ENCODE measurements at regions not wholly inside any gene's neighbourhood (a gene's known extent, or its start where the extent isn't known, plus 50 kb on each side); places are given as distances from the start of the nearest gene placed in this dataset.
"Not testable (repeated sequence)": the region's sequence is repeated elsewhere in the genome, so short reads cannot be mapped to it uniquely, and the experiment has no call there.

DNA sequence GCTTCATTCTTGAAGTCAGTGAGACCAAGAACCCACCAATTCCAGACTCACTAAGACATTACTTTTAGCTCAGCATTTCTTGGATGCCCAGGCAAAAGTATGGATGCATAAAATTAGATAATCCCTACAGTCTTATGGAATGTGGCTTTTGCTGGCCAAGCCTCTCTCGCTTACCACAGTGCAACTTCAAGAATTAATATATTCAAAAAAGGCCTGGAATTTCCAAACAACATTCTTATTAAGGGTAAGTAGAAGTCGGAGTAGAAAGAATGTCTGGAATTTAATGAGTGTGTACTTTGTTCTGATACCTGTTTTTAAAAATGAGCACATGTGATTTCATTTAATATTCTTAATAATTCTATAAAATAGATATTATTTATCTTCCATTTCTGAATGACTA lies 302.4 kb upstream of the TMTC4 start (continued):
- TF ChIP-seq, protein P1, sequence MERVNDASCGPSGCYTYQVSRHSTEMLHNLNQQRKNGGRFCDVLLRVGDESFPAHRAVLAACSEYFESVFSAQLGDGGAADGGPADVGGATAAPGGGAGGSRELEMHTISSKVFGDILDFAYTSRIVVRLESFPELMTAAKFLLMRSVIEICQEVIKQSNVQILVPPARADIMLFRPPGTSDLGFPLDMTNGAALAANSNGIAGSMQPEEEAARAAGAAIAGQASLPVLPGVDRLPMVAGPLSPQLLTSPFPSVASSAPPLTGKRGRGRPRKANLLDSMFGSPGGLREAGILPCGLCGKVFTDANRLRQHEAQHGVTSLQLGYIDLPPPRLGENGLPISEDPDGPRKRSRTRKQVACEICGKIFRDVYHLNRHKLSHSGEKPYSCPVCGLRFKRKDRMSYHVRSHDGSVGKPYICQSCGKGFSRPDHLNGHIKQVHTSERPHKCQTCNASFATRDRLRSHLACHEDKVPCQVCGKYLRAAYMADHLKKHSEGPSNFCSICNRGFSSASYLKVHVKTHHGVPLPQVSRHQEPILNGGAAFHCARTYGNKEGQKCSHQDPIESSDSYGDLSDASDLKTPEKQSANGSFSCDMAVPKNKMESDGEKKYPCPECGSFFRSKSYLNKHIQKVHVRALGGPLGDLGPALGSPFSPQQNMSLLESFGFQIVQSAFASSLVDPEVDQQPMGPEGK (tag by site-specific recombination; IDR thresholded peaks at IDR 0.05): no peak
- TF ChIP-seq ZNF24 (tag by site-specific recombination; IDR thresholded peaks at IDR 0.05) (no peak), ZNF624 (tag by site-specific recombination; IDR thresholded peaks at IDR 0.05) (no peak), ZNF23 (tag by site-specific recombination; IDR thresholded peaks at IDR 0.05; ENCODE audit: borderline replicate concordance) (no peak), BCL11A (tag by site-specific recombination; IDR thresholded peaks at IDR 0.05; ENCODE audit: low read depth) (no peak), ZNF843 (tag by site-specific recombination; IDR thresholded peaks at IDR 0.05) (no peak)

DNA sequence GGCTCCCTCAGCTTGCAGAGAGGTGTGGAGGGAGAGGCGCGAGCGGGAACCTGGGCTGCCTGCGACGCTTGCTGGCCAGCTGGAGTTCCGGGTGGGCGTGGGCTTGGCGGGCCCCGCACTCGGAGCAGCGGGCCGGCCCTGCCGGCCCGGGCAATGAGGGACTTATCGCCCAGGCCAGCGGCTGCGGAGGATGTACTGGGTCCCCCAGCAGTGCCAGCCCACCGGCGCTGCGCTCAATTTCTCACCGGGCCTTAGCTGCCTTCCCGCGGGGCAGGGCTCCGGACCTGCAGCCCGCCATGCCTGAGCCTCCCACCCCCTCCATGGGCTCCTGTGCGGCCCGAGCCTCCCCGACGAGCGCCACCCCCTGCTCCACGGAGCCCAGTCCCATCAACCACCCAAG lies 301.1 kb upstream of the TMTC4 start:
- POLR2A ChIA-PET; H3K36me3 ChIP-seq (ENCODE audit: control insufficient read depth in 2 of 2, insufficient read depth in 1 of 2, low read length in 2 of 2); H3K27ac ChIP-seq (ENCODE audit: extremely low read depth, low read depth, low read length); H3K9me3 ChIP-seq (ENCODE audit: control insufficient read depth, insufficient read depth, low read depth, low read length); H3K4me3 ChIP-seq (ENCODE audit: low read depth, low read length); CTCF ChIA-PET; H3K4me1 ChIP-seq (ENCODE audit: control insufficient read depth, insufficient read depth, low read length): not testable (repeated sequence)

DNA sequence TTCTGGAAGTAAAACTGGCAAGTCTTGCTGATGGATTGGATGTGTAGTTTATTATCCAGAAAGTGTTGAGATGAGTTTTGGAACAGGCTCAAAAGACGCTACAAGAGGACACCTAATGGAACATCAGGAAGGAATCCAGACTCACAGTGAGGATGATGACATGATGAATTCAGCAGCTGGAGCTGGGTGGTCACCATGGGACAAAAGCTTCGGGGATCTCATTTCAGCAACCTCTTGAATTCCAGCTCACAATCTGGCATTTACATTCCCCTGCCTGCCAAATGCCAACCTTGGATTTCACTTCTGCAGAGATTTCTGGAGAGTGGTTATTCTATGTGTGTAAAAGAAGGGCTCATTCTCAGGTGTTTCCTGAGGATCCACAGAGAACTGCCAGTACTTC lies 288.0 kb upstream of the TMTC4 start:
- Histone ChIP-seq H3K4me1 (ENCODE audit: control insufficient read depth, insufficient read depth, low read length) (no peaks in the 10 kb centered on the region), H3K27ac (ENCODE audit: extremely low read depth, low read depth, low read length) (no peak overlapping the region), H3K36me3 (ENCODE audit: control insufficient read depth in 2 of 2, insufficient read depth in 1 of 2, low read length in 2 of 2) (no peaks in the 10 kb centered on the region), H3K4me3 (ENCODE audit: low read depth, low read length) (no peak overlapping the region), H3K9me3 (ENCODE audit: control insufficient read depth, insufficient read depth, low read depth, low read length) (no peaks in the 10 kb centered on the region)
- ChIA-PET CTCF (no interaction called here), POLR2A (no interaction called here)
- TF ChIP-seq ZNF391 (tag by site-specific recombination; IDR thresholded peaks at IDR 0.05; ENCODE audit: borderline replicate concordance, low read depth) (no peak), BCL11B (tag by site-specific recombination; IDR thresholded peaks at IDR 0.05; ENCODE audit: low read depth) (no peak), ZNF274 (IDR thresholded peaks at IDR 0.05; ENCODE audit: low read length) (no peak), ZNF274 (tag by site-specific recombination; IDR thresholded peaks at IDR 0.05; ENCODE audit: borderline replicate concordance) (no peak), ZNF544 (tag by site-specific recombination; IDR thresholded peaks at IDR 0.05) (no peak), GLIS1 (tag by site-specific recombination; IDR thresholded peaks at IDR 0.05) (no peak), ZNF664 (tag by site-specific recombination; IDR thresholded peaks at IDR 0.05) (no peak), ZNF610 (tag by site-specific recombination; IDR thresholded peaks at IDR 0.05; ENCODE audit: borderline replicate concordance) (no peak), SCRT2 (tag by site-specific recombination; IDR thresholded peaks at IDR 0.05) (no peak), OVOL3 (tag by site-specific recombination; IDR thresholded peaks at IDR 0.05) (no peak), KLF10 (tag by site-specific recombination; IDR thresholded peaks at IDR 0.05) (no peak), ZNF221 (tag by site-specific recombination; IDR thresholded peaks at IDR 0.05; ENCODE audit: borderline replicate concordance) (no peak), ZNF433 (tag by site-specific recombination; IDR thresholded peaks at IDR 0.05; ENCODE audit: low read depth) (no peak)
- TF ChIP-seq, protein P2, sequence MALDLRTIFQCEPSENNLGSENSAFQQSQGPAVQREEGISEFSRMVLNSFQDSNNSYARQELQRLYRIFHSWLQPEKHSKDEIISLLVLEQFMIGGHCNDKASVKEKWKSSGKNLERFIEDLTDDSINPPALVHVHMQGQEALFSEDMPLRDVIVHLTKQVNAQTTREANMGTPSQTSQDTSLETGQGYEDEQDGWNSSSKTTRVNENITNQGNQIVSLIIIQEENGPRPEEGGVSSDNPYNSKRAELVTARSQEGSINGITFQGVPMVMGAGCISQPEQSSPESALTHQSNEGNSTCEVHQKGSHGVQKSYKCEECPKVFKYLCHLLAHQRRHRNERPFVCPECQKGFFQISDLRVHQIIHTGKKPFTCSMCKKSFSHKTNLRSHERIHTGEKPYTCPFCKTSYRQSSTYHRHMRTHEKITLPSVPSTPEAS (tag by site-specific recombination; IDR thresholded peaks at IDR 0.05): no peak
- TF ChIP-seq, protein P3, sequence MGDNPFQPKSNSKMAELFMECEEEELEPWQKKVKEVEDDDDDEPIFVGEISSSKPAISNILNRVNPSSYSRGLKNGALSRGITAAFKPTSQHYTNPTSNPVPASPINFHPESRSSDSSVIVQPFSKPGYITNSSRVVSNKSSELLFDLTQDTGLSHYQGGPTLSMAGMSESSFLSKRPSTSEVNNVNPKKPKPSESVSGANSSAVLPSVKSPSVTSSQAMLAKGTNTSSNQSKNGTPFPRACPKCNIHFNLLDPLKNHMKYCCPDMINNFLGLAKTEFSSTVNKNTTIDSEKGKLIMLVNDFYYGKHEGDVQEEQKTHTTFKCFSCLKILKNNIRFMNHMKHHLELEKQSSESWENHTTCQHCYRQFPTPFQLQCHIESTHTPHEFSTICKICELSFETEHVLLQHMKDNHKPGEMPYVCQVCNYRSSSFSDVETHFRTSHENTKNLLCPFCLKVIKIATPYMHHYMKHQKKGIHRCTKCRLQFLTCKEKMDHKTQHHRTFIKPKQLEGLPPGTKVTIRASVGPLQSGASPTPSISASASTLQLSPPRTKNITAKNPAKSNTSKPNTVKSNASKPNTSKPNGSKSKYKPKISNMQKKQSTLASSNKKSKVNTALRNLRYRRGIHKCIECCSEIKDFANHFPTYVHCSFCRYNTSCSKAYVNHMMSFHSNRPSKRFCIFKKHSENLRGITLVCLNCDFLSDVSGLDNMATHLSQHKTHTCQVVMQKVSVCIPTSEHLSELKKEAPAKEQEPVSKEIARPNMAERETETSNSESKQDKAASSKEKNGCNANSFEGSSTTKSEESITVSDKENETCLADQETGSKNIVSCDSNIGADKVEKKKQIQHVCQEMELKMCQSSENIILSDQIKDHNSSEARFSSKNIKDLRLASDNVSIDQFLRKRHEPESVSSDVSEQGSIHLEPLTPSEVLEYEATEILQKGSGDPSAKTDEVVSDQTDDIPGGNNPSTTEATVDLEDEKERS (tag by site-specific recombination; IDR thresholded peaks at IDR 0.05): no peak
- TF ChIP-seq, protein P4, sequence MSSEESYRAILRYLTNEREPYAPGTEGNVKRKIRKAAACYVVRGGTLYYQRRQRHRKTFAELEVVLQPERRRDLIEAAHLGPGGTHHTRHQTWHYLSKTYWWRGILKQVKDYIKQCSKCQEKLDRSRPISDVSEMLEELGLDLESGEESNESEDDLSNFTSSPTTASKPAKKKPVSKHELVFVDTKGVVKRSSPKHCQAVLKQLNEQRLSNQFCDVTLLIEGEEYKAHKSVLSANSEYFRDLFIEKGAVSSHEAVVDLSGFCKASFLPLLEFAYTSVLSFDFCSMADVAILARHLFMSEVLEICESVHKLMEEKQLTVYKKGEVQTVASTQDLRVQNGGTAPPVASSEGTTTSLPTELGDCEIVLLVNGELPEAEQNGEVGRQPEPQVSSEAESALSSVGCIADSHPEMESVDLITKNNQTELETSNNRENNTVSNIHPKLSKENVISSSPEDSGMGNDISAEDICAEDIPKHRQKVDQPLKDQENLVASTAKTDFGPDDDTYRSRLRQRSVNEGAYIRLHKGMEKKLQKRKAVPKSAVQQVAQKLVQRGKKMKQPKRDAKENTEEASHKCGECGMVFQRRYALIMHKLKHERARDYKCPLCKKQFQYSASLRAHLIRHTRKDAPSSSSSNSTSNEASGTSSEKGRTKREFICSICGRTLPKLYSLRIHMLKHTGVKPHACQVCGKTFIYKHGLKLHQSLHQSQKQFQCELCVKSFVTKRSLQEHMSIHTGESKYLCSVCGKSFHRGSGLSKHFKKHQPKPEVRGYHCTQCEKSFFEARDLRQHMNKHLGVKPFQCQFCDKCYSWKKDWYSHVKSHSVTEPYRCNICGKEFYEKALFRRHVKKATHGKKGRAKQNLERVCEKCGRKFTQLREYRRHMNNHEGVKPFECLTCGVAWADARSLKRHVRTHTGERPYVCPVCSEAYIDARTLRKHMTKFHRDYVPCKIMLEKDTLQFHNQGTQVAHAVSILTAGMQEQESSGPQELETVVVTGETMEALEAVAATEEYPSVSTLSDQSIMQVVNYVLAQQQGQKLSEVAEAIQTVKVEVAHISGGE (tag by site-specific recombination; conservative IDR thresholded peaks at IDR 0.05; ENCODE audit: low read depth): no peak
